Uterus (tissue), 3 donors: ENCODE measurements at regions not wholly inside any gene's neighbourhood (a gene's known extent, or its start where the extent isn't known, plus 50 kb on each side); places are given as distances from the start of the nearest gene placed in this dataset.

Experiments
- DNase-seq, 2 donors: peaks; one replicate each; pipeline ENCODE4 v3.0.0-alpha.2; 2019 to 2020
- H3K27ac ChIP-seq, 2 donors: fragments of 200-600 bp; sonication (generic); 1 replicate in 1 of 2; 2 replicates in 1 of 2; pipeline ENCODE4 v1.5.1; 2016 to 2018
- H3K27me3 ChIP-seq, 2 donors: fragments of 200-600 bp; sonication (generic); one replicate each; pipeline ENCODE4 v1.5.1; 2018 to 2019; ENCODE audit warnings: control low read depth in 1 of 2
- H3K36me3 ChIP-seq, 2 donors: fragments of 200-600 bp; sonication (generic); one replicate each; pipeline ENCODE4 v1.5.1; 2019; ENCODE audit warnings: control low read depth in 1 of 2
- H3K4me1 ChIP-seq, 2 donors: fragments of 200-600 bp; sonication (generic); one replicate each; pipeline ENCODE4 v1.5.1; 2018 to 2019; ENCODE audit warnings: control low read depth in 1 of 2
- H3K4me3 ChIP-seq, 2 donors: fragments of 200-600 bp; sonication (generic); 1 replicate in 1 of 2; 2 replicates in 1 of 2; pipeline ENCODE4 v1.5.1; 2018 to 2019; ENCODE audit warnings: mild to moderate bottlenecking in 1 of 2
- H3K9me3 ChIP-seq, 2 donors: fragments of 200-600 bp; sonication (generic); one replicate each; pipeline ENCODE4 v1.5.1; 2019; ENCODE audit warnings: control low read depth in 1 of 2
- POLR2A ChIP-seq, 2 donors: fragments of 450-650 bp; IDR thresholded peaks; one replicate each; pipeline ENCODE4 v1.6.1; 2016; ENCODE audit warnings: antibody characterized with exemption in 2 of 2, mild to moderate bottlenecking in 1 of 2, moderate library complexity in 1 of 2
- intact Hi-C: fragments of 100-400 bp; cut with DNase I; formaldehyde crosslinking; loops from one replicate; pipeline ENCODE4 v1.15.1; 2023; ENCODE audit warnings: low total_unique reads
- TF ChIP-seq, protein P1 (sequence below), 4 experiments: fragments of 200-600 bp in 2 of 4; fragments of 450-650 bp in 2 of 4; sonication (generic) in 2 of 4; IDR thresholded peaks; one replicate each; pipeline ENCODE4 v1.5.1; 2016 to 2019; ENCODE audit warnings: antibody characterized with exemption in 4 of 4, mild to moderate bottlenecking in 2 of 4, moderate library complexity in 1 of 4
- donor health status: DM: yes; HTN: yes; CAD: no.

DNA sequence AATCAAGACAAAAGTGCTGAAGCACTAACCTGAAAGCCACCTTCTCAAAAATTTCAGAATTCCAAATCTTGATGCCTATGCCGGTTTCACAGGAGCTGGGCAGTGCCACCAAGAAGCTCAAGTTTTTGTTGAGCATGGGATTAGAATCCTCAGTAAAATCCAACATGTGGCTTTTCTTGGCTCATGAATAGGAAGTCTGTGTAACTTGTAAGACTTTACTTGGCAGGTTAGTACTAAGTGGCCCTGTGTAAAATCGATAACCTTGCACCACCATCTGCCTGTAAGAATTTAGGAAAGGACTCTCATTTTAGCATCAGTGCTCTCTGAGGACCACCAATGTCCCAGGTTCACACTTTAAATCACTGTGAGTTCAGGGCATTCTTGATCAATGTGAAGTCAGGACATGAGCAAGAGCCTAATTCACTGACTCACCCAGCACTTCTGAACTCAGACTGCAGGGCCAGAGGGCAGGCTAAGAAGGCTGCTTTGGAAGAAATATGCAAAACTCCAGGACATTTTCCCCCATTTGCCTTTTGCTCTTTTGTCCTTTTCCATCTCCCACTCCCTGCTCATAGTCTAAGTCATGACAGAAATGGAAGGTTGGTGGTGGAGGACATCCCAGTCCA, 113.2 kb downstream of the EDN1 start:
- intact Hi-C loops = no loop called here
- no peaks in the 10 kb centered on the region for H3K9me3 ChIP-seq
- no peaks in the 10 kb centered on the region for H3K36me3 ChIP-seq
- no peaks in the 10 kb centered on the region for H3K27me3 ChIP-seq
- no peak for TF ChIP-seq POLR2A (IDR thresholded peaks at IDR 0.05)
- TF ChIP-seq, protein P1, sequence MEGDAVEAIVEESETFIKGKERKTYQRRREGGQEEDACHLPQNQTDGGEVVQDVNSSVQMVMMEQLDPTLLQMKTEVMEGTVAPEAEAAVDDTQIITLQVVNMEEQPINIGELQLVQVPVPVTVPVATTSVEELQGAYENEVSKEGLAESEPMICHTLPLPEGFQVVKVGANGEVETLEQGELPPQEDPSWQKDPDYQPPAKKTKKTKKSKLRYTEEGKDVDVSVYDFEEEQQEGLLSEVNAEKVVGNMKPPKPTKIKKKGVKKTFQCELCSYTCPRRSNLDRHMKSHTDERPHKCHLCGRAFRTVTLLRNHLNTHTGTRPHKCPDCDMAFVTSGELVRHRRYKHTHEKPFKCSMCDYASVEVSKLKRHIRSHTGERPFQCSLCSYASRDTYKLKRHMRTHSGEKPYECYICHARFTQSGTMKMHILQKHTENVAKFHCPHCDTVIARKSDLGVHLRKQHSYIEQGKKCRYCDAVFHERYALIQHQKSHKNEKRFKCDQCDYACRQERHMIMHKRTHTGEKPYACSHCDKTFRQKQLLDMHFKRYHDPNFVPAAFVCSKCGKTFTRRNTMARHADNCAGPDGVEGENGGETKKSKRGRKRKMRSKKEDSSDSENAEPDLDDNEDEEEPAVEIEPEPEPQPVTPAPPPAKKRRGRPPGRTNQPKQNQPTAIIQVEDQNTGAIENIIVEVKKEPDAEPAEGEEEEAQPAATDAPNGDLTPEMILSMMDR (IDR thresholded peaks at IDR 0.05) = no peak
- no peak for DNase-seq
- no peak overlapping the region for H3K4me3 ChIP-seq
- H3K4me1 ChIP-seq = no peaks in the 10 kb centered on the region
- no peak overlapping the region for H3K27ac ChIP-seq

DNA sequence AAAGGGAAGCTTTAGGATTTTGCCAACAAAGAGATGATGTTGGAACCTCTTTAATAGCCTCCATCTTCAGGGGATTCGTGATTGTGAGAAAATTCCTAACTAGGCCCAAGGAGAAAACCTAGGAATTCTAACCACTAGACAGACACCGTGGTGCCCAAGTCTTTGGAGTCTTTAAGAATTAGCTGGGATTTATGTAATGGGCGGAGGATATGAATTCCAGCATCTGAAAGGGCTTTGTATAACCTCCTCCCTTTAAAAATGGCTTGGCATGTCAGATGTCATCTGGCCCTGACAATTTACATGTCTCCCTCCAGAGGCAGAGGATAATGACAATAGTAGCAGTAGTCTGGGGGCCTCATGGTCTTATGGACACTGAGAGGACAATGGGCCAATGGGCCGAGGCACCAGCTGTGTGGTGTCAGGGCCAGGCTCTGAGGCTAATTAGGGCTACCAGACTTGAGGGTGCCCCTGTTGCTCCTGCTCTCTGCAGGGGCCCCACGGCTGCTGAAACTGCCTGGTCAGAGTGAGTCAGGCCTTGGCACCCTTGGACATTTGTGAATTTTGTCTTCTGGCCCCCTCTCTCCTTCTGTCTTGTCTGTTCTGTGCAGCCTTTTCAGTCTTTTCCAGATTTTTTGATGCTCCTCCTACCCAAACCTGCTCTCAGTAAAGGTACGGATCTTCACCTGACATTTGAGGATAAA, 113.9 kb downstream of the EDN1 start:
- Histone ChIP-seq H3K27me3 (no peaks in the 10 kb centered on the region), H3K36me3 (no peaks in the 10 kb centered on the region), H3K4me3 (no peak overlapping the region), H3K27ac (no peak overlapping the region), H3K4me1 (no peaks in the 10 kb centered on the region), H3K9me3 (no peaks in the 10 kb centered on the region)
- TF ChIP-seq POLR2A (IDR thresholded peaks at IDR 0.05) = no peak
- TF ChIP-seq, protein P1 (IDR thresholded peaks at IDR 0.05) = no peak
- no peak for DNase-seq
- intact Hi-C loops = no loop called here

DNA sequence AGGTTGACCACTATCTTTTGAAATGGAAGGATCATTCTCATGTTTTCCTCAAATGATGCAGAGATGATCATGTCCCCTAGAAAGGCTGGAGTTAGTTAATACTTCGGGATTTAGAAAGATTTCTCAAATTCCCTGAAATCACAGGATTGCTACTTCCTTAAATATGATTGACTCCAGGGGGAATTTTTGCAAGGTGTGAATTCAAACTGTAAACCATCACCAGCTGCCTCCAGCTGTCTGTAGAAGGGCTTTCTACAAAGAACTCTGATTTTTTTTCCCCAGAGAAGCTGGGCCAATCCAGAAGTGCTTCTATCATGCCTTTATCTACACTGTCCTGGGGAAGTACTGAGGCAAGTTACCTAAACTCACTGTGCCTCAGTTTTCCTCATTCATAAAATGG, 114.5 kb downstream of the EDN1 start:
- no peak for DNase-seq
- TF ChIP-seq, protein P1 (IDR thresholded peaks at IDR 0.05) = no peak
- no peak for TF ChIP-seq POLR2A (IDR thresholded peaks at IDR 0.05)
- Histone ChIP-seq H3K27me3 (no peaks in the 10 kb centered on the region), H3K9me3 (no peaks in the 10 kb centered on the region), H3K4me3 (no peak overlapping the region), H3K4me1 (no peaks in the 10 kb centered on the region), H3K36me3 (no peaks in the 10 kb centered on the region), H3K27ac (no peak overlapping the region)
- intact Hi-C loops = no loop called here

- Histone ChIP-seq H3K4me1 (no peaks in the 10 kb centered on the region), H3K36me3 (no peaks in the 10 kb centered on the region), H3K9me3 (no peaks in the 10 kb centered on the region), H3K27ac (no peak overlapping the region), H3K27me3 (no peaks in the 10 kb centered on the region), H3K4me3 (no peak overlapping the region)
- intact Hi-C loops = no loop called here
- no peak for DNase-seq
- TF ChIP-seq POLR2A (IDR thresholded peaks at IDR 0.05) = no peak
- TF ChIP-seq, protein P1 (IDR thresholded peaks at IDR 0.05) = no peak
Observed at GRCh38 chr6:12408752-12409151, 118.6 kb downstream of the EDN1 start.

DNA sequence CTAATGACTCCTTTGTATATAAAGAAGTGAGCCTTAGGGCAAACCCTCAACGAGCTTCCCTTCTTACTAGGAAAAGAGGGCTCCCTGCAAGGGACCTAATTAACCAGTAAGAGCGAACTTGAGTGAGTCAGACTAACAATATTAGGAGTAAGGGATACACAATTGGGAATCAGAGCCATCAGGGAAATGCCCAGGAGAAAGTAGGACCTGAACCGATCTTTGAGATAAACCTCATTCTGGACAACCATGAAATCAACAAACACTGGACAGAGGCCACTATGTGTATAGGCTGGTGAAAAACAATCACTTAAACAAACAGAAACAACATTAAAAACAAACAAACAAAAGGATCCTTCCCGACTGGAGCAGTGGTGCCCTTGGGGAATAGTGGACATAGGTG, 120.8 kb downstream of the EDN1 start:
- DNase-seq = no peak
- TF ChIP-seq, protein P1 (IDR thresholded peaks at IDR 0.05) = no peak
- TF ChIP-seq POLR2A (IDR thresholded peaks at IDR 0.05) = no peak
- intact Hi-C loops = no loop called here
- no peaks in the 10 kb centered on the region for H3K4me1 ChIP-seq
- H3K4me3 ChIP-seq = no peak overlapping the region
- no peaks in the 10 kb centered on the region for H3K36me3 ChIP-seq
- no peak overlapping the region for H3K27ac ChIP-seq
- no peaks in the 10 kb centered on the region for H3K9me3 ChIP-seq
- H3K27me3 ChIP-seq = no peaks in the 10 kb centered on the region
